Amniotic stem cell (primary cell): ENCODE measurements at regions not wholly inside any gene's neighbourhood (a gene's known extent, or its start where the extent isn't known, plus 50 kb on each side); places are given as distances from the start of the nearest gene placed in this dataset.

Experiments
- DNase-seq: peaks from one replicate; lab custom pipeline; 2025; lab: John Stamatoyannopoulos, UW

GRCh38 chr16:74169687-74170376 is 126.8 kb upstream of the PSMD7 start:
- DNase-seq = no peak

DNA sequence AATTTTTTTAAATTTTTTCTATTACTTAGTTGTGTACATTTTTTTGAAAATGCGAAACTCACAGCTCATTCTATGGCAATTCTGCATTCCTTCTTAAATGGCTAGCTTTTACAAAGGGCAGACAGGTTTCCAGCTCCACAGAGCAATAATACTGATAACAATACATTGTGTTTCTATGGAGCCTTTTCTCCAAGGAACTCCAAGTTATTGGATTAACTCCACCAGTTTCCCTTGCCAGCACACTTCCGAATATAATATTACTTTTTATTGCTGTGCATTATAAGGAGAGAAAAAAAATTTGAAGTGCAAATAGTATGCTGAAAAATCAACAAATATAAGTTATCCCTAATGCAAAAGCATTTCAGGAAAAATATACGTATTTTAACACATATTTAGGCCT is 127.5 kb upstream of the PSMD7 start:
- DNase-seq = no peak

DNA sequence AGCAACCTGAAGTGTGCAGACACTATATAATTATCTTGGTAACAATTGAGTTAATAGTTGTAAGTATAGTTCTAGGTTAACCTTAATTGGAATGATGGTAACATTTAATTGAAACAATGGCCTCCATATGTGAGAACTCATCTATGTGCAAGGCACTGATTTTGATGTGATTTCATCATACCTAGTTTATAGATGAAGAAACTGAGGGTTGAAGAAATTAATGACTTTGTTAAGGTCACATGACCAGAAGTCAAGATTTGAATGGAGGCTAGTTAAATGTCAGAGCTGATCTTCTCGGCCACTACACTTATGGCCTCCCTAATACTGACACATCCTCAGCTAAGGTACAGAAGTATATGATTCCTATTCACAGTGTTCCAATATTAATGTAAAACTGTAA is 128.2 kb upstream of the PSMD7 start:
- no peak for DNase-seq

- no peak for DNase-seq
These were observed 130.2 kb upstream of the PSMD7 start for GRCh38 chr16:74166456-74166855.

DNA sequence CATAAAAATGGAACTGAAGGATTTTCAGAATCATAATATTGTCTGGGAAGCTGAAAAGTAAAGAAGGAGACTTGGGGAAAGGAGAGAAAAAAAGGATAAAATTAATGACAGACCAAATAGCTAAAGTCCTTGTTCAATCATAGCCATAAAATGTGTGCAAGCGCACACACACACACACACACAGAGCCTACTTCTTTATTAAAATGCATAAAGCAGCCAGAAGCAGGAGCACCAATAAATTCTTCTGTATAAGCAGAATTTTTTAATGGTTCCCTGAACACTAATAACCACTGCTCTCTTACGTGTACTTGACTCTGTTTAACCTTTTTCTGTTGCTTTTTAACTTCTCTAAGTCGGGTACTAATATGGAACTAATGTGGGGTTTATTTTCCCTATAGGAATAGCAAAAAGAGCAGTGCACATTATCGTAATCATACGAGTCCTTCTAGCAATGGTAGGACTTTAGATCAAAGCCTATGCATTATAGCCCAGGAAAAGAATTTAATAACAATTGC is 131.0 kb upstream of the PSMD7 start:
- no peak for DNase-seq

GRCh38 chr16:74160759-74161158 is 135.9 kb upstream of the PSMD7 start:
- DNase-seq = no peak

DNA sequence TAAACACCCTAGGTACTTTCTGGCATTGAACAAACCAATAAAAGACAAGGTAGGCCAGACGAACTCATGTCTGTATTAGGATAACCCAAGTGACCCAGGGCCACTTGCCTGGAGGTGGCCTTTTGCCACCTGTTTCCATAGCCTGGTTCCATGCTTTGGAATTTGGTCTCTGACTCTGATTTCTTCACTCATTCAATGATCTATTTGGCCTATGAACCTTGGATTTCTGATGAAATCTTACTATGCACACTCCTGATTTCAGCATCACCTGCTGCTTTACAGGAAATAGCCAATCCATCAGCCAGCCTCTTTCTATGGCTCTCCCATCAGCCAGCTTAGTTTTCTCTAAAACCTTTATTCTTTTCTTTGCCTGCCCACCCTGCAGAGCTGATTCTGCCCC is 142.8 kb upstream of the PSMD7 start:
- DNase-seq = no peak

- no peak for DNase-seq
These were observed 150.0 kb upstream of the PSMD7 start for GRCh38 chr16:74146643-74147042.

GRCh38 chr16:74143171-74143570 is 153.4 kb upstream of the PSMD7 start:
- DNase-seq = no peak

GRCh38 chr16:74141015-74141414 is 155.6 kb upstream of the PSMD7 start:
- DNase-seq = no peak

GRCh38 chr16:74140557-74140956 is 156.1 kb upstream of the PSMD7 start:
- DNase-seq = no peak

DNA sequence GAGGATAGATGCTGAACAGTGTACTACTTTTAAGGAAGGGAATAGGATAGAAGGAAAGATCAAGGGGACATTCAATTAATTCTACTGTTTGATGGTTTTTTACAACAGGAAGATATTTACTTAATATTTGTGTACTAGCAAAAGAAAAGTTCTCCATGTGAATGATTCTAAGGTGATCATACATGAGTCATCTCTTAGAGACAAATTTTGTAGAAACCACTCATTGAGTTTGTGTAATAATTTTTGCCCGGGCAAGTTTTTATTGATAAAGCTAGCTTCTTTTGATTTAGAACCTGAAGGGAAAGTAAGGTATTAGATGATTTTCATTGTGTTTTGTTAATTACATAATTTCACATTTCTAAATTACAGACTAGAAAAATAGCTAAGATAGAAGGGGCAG is 172.8 kb upstream of the PSMD7 start:
- no peak for DNase-seq

- no peak for DNase-seq
These were observed 173.4 kb upstream of the PSMD7 start for GRCh38 chr16:74123195-74123594.

- no peak for DNase-seq
These were observed 178.8 kb upstream of the PSMD7 start for GRCh38 chr16:74117798-74118197.

DNA sequence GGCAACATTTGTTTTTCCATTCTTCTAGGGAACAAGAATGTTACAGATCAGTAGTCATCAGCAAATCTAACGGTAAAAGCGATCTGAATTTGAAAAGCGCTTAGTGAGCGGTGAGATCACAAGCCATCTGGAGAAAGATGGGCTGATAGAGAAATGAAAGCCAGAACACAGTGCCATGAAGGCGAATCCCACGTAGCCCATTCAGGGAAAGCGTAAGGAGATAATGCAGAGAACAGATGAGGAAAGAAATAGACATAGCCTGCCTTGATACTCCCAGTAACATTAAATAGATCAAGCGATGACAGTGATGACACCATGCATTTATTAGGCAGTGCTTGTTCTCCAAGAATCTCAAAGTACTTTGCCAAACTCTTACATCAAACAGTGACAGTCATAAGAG is 183.1 kb upstream of the PSMD7 start:
- no peak for DNase-seq

DNA sequence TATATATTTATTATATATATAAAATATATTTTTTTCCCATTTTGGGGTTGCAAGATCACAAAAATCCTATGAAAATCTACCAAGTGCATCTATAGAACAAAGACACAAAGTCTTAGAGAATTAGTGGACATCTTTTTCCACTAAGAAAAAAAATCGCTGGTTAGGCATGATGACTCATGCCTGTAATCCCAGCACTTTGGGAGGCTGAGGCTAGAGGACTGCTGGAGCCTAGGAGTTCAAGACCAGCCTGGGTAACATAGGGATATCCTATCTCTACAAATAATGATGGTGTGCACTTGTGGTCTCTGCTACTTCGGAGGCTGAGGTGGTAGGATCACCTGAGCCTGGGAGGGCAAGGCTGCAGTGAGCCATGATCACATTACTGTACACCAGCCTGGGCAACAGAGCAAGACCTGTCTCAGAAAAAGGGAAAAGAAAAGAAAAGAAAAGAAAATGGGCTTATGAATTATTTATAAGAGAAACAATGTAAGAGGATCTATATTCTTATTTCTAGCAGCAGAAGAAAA is 185.1 kb upstream of the PSMD7 start:
- no peak for DNase-seq

DNA sequence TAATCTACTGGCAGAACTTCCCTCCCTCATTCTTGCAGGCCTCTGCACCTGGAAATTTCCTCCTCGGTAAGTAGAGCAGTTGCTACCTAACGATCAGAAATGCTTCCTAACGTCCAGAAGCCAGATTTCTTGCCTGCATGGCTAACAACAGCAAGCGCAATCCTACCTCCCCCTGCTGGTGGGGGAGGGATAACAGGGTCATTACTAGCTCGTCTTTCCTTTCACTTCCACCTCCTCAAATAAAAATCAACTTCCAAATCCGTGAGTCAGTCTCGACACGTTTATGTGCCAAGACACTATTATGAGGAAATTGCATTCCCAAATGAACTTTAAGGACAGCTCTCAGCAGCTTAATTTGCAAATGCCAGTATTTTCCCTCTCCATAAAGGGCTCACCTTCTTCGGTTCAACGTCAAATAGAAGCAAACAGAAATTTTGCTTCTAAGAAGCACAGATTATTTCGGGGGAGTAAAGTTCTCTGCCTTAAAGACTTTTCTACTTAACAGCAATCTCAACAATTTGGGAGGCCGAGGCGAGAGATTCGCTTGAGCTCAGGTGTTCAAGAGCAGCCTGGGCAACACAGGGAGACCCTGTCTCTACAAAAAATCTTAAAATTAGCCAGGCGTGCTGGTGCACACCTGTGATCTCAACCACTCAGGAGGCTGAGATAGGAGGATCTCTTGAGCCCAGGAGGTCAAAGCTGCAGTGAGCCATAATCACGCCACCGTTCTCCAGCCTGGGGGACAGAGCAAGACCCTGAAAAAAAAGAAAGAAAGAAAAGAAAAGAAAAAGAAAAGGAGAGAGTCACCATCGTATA is 188.6 kb upstream of the PSMD7 start:
- DNase-seq = no peak

DNA sequence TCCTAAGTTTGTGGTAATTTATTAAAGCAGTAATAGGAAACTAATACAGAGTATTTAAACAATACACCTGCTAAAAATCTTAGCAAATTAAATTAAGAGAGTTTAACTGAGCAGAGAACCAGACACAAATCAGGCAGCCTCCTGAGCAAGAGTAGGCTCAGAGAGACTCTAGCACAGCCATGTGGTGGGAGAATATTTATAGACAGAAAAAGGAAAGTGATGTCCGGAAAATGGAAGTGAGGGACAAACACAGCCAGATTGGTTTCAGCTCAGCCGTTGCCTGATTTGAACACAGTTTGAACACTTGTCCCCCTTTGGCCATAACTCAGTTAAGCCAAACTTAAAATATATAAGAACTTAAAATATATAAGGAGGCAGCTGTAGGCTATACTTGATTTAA is 192.6 kb upstream of the PSMD7 start:
- no peak for DNase-seq

DNA sequence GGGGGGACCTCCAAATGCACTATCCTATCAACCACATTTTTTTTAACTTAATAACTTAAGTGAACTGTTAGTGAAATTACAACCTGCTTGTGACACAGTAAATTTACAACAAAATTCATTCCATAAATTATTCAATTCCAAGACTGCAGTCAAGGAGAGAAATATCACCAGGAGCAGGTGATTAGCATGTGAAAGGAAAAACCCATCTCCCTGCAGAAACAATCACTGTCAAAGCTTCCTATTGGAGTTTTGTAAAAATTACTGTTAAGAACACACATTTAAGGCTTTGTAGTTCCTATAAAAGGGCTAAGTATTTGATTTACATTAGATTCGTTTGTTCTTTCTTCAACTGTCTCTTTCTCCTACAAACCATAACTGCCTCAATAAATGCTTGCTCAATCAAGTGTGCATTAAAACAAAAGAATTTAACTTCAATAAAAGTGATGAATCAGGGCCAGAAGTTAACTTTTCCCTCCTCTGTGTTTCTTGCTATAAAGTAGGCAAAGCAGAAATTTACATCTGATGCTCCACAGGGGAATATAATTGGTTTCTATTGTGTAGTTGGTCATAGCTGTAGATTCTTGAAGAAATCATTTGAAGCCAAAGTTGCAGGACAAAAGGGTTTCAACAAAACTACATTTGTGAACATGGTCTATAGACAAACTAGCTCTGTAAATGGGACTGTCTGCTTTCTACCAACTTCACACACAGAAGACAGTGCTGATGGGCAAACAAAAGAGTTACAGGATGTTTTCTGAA is 195.1 kb upstream of the PSMD7 start:
- DNase-seq = no peak

GRCh38 chr16:74100395-74101326 is 196.0 kb upstream of the PSMD7 start:
- DNase-seq = no peak

DNA sequence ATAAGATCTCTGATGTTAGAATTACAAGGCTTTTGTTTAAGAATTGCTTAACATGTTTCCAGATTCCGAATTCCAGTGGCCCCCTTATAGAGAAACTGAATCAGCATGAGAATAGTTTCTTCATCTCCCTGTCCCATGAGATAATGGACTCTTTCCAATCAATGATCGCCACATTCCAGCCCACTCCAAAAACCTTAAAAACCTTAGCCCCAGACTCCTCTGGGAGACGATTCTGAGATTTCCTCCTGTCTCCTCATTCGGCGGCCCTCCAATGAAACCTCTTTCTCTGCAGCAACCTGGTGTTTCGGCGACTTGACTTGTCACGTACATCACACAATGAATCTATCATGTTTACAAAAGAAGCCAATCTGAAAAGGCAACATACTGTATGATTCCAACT is 197.1 kb upstream of the PSMD7 start:
- DNase-seq = no peak
